ENCODE measurements at regions not wholly inside any gene's neighbourhood (a gene's known extent, or its start where the extent isn't known, plus 50 kb on each side); places are given as distances from the start of the nearest gene placed in this dataset.

- no peak for TF ChIP-seq HCFC1 (IDR thresholded peaks at IDR 0.05; ENCODE audit: low read length)
- TF ChIP-seq TBL1XR1 (IDR thresholded peaks at IDR 0.05; ENCODE audit: low read depth, low read length): no peak
- no peak for TF ChIP-seq IKZF2 (IDR thresholded peaks at IDR 0.05)
- no peak for TF ChIP-seq GABPA (IDR thresholded peaks at IDR 0.05; ENCODE audit: low read depth)
- TF ChIP-seq E2F8 (IDR thresholded peaks at IDR 0.05; ENCODE audit: low read depth, partially characterized antibody): no peak
- no peak for TF ChIP-seq HDAC6 (IDR thresholded peaks at IDR 0.05; ENCODE audit: unreplicated experiment)
- no peak for TF ChIP-seq RAD51 (IDR thresholded peaks at IDR 0.05)
- TF ChIP-seq TCF7 (IDR thresholded peaks at IDR 0.05; ENCODE audit: borderline replicate concordance): no peak
- TF ChIP-seq SUZ12 (IDR thresholded peaks at IDR 0.05; ENCODE audit: unreplicated experiment): no peak
Observed at GRCh38 chr4:125501090-125501489, 186.3 kb downstream of the FAT4 start (continued).

- FAIRE-seq (no peak), DNase-seq (ENCODE audit: low read depth, low spot score) (no peak), ATAC-seq (no peak)
- Histone ChIP-seq H3K4me2 (ENCODE audit: control insufficient read depth, insufficient read depth) (no peak overlapping the region), H3K27me3 (replicated peaks in 1 of 2; ENCODE audit: control insufficient read depth in 2 of 2, insufficient read depth in 2 of 2, low read length in 1 of 2) (no peaks in the 10 kb centered on the region), H3K36me3 (ENCODE audit: control insufficient read depth in 2 of 2, insufficient read depth in 2 of 2, low read length in 1 of 2) (no peaks in the 10 kb centered on the region), H3K9ac (ENCODE audit: control insufficient read depth, insufficient read depth, low read length) (no peak overlapping the region), H4K20me1 (ENCODE audit: control insufficient read depth, insufficient read depth) (no peaks in the 10 kb centered on the region), H3K4me3 (no peak overlapping the region), H2AFZ (ENCODE audit: control insufficient read depth, low read depth, low read length) (no peak overlapping the region), H3K79me2 (ENCODE audit: control insufficient read depth, insufficient read depth, low read length) (no peaks in the 10 kb centered on the region), H3K4me1 (ENCODE audit: control insufficient read depth, insufficient read depth, low read length) (no peaks in the 10 kb centered on the region), H3K9me3 (replicated peaks; ENCODE audit: control insufficient read depth, insufficient read depth, low read length) (no peaks in the 10 kb centered on the region), H3K27ac (ENCODE audit: control insufficient read depth, insufficient read depth) (no peak overlapping the region)
- 42% methylated on average over 4 of the region's 4 CpGs for WGBS (ENCODE audit: insufficient coverage, insufficient replicate concordance, low lambda C conversion rate, missing lambda C conversion rate)
- ChIA-PET RAD21 (ENCODE audit: unreplicated experiment) (no interaction called here), SMC1A (ENCODE audit: uncharacterized antibody, unreplicated experiment) (no interaction called here), POLR2A (no interaction called here), CTCF (no interaction called here)
- intact Hi-C loops (cut with micrococcal nuclease; ENCODE audit: unreplicated experiment) (no loop called here), in situ Hi-C loops (cut with MboI) (no loop called here)
- no TSS peak for BruUV-seq (replicated peaks)
- TF ChIP-seq NBN (IDR thresholded peaks at IDR 0.05): no peak
- no peak for TF ChIP-seq SREBF2 (IDR thresholded peaks at IDR 0.05; ENCODE audit: low read length)
- TF ChIP-seq ETV6 (conservative IDR thresholded peaks at IDR 0.05 in 1 of 2, IDR thresholded peaks at IDR 0.05 in 1 of 2; ENCODE audit: borderline replicate concordance in 1 of 2, low read depth in 1 of 2): no peak
- TF ChIP-seq KDM1A (IDR thresholded peaks at IDR 0.05; ENCODE audit: borderline replicate concordance): no peak
- no peak for TF ChIP-seq GATAD2B (conservative IDR thresholded peaks at IDR 0.05; ENCODE audit: low read depth)
- no peak for TF ChIP-seq SMAD1 (IDR thresholded peaks at IDR 0.05; ENCODE audit: low read depth, partially characterized antibody)
- TF ChIP-seq HDAC2 (IDR thresholded peaks at IDR 0.05): no peak
- TF ChIP-seq MYC (IDR thresholded peaks at IDR 0.05; ENCODE audit: insufficient read depth, insufficient read length, insufficient replicate concordance, low read length, severe bottlenecking): no peak
- TF ChIP-seq SUPT20H (IDR thresholded peaks at IDR 0.05; ENCODE audit: borderline replicate concordance, control insufficient read depth, low read depth, low read length): no peak
- TF ChIP-seq CEBPB (IDR thresholded peaks at IDR 0.05; ENCODE audit: borderline replicate concordance in 1 of 2, low read depth in 2 of 2, low read length in 2 of 2): no peak
- TF ChIP-seq ZNF217 (IDR thresholded peaks at IDR 0.05): no peak
Observed at GRCh38 chr4:125501568-125501967, 186.8 kb downstream of the FAT4 start.
